ENCODE measurements at regions not wholly inside any gene's neighbourhood (a gene's known extent, or its start where the extent isn't known, plus 50 kb on each side); places are given as distances from the start of the nearest gene placed in this dataset.

- DNase-seq (ENCODE audit: low spot score), result no peak
These were observed 96.2 kb upstream of the SERP2 start for GRCh38 chr13:44277459-44277858.

- DNase-seq (ENCODE audit: low spot score), result no peak
These were observed 95.5 kb upstream of the SERP2 start for GRCh38 chr13:44278166-44278565.

- no peak for DNase-seq (ENCODE audit: low spot score)
These were observed 93.2 kb upstream of the SERP2 start for GRCh38 chr13:44280456-44280855.

- no peak for DNase-seq (ENCODE audit: low spot score)
These were observed 92.2 kb upstream of the SERP2 start for GRCh38 chr13:44281252-44282000.

GRCh38 chr13:44283600-44283999 lies 90.0 kb upstream of the SERP2 start:
- no peak for DNase-seq (ENCODE audit: low spot score)

- no peak for DNase-seq (ENCODE audit: low spot score)
These were observed 85.7 kb upstream of the SERP2 start for GRCh38 chr13:44287958-44288357.

- DNase-seq (ENCODE audit: low spot score), result no peak
These were observed 81.1 kb upstream of the SERP2 start for GRCh38 chr13:44292545-44292944.

GRCh38 chr13:44293374-44293773 lies 80.2 kb upstream of the SERP2 start:
- DNase-seq (ENCODE audit: low spot score), result no peak

- DNase-seq (ENCODE audit: low spot score), result no peak
These were observed 79.5 kb upstream of the SERP2 start for GRCh38 chr13:44293908-44294735.

GRCh38 chr13:44294876-44295275 lies 78.7 kb upstream of the SERP2 start:
- no peak for DNase-seq (ENCODE audit: low spot score)

GRCh38 chr13:44296856-44297255 lies 76.8 kb upstream of the SERP2 start:
- no peak for DNase-seq (ENCODE audit: low spot score)

- no peak for DNase-seq (ENCODE audit: low spot score)
These were observed 75.3 kb upstream of the SERP2 start for GRCh38 chr13:44298314-44298713.

- DNase-seq (ENCODE audit: low spot score), result no peak
These were observed 74.3 kb upstream of the SERP2 start for GRCh38 chr13:44299152-44299943.

- no peak for DNase-seq (ENCODE audit: low spot score)
These were observed 72.6 kb upstream of the SERP2 start for GRCh38 chr13:44300895-44301638.

- no peak for DNase-seq (ENCODE audit: low spot score)
These were observed 72.0 kb upstream of the SERP2 start for GRCh38 chr13:44301639-44302015.

GRCh38 chr13:44302233-44302632 lies 71.4 kb upstream of the SERP2 start:
- no peak for DNase-seq (ENCODE audit: low spot score)

GRCh38 chr13:44302940-44303575 lies 70.6 kb upstream of the SERP2 start:
- no peak for DNase-seq (ENCODE audit: low spot score)

- DNase-seq (ENCODE audit: low spot score), result no peak
These were observed 69.8 kb upstream of the SERP2 start for GRCh38 chr13:44303681-44304432.

- DNase-seq (ENCODE audit: low spot score), result no peak
These were observed 69.2 kb upstream of the SERP2 start for GRCh38 chr13:44304433-44304725.

GRCh38 chr13:44305286-44305685 lies 68.3 kb upstream of the SERP2 start:
- DNase-seq (ENCODE audit: low spot score), result no peak

GRCh38 chr13:44305917-44306370 lies 67.7 kb upstream of the SERP2 start:
- no peak for DNase-seq (ENCODE audit: low spot score)

Data from hematopoietic multipotent progenitor cell treated with erythropoietin and hydrocortisone succinate and interleukin-3 and kit ligand, for 15 days (in vitro differentiated cells).